Upper lobe of left lung (tissue), 6 donors: ENCODE measurements at regions not wholly inside any gene's neighbourhood (a gene's known extent, or its start where the extent isn't known, plus 50 kb on each side); places are given as distances from the start of the nearest gene placed in this dataset.

ENCODE experiments used
- ATAC-seq, 2 donors: fragments of 200-7000 bp; cut with Tn5 transposase; one replicate each; pipeline ENCODE4 v1.9.1; 2022; ENCODE audit warnings: mild to moderate bottlenecking in 2 of 2, moderate library complexity in 2 of 2; ENCODE audit not compliant: low FRiP score in 2 of 2
- DNase-seq, 2 donors: peaks; one replicate each; pipeline ENCODE4 v3.0.0-alpha.2; 2019 to 2020
- H3K27ac ChIP-seq, 4 donors: fragments of 200-600 bp; sonication (generic); one replicate each; pipeline ENCODE4 v1.5.1; 2016 to 2019
- H3K27me3 ChIP-seq, 4 donors: fragments of 200-600 bp; sonication (generic); one replicate each; pipeline ENCODE4 v1.5.1; 2017 to 2019
- H3K36me3 ChIP-seq, 4 donors: fragments of 200-600 bp; sonication (generic); one replicate each; pipeline ENCODE4 v1.5.1; 2016 to 2019
- H3K4me1 ChIP-seq, 4 donors: fragments of 200-600 bp; sonication (generic); one replicate each; pipeline ENCODE4 v1.5.1; 2018 to 2019
- H3K4me3 ChIP-seq, 4 donors: fragments of 200-600 bp; sonication (generic); one replicate each; pipeline ENCODE4 v1.5.1; 2017 to 2019; ENCODE audit warnings: mild to moderate bottlenecking in 2 of 4, moderate library complexity in 1 of 4
- H3K9me3 ChIP-seq, 4 donors: fragments of 200-600 bp; sonication (generic); one replicate each; pipeline ENCODE4 v1.5.1; 2018 to 2019
- CTCF ChIP-seq, 6 experiments: fragments of 450-650 bp in 4 of 6; fragments of 200-600 bp in 2 of 6; sonication (generic) in 2 of 6; IDR thresholded peaks; one replicate each; pipeline ENCODE4 v1.5.1; 2016 to 2019; ENCODE audit warnings: antibody characterized with exemption in 6 of 6
- EP300 ChIP-seq, 4 donors: sonication (generic); formaldehyde crosslinking; IDR thresholded peaks; one replicate each; pipeline ENCODE4 v1.5.1; 2017; ENCODE audit warnings: antibody characterized with exemption in 4 of 4, control low read depth in 2 of 4
- POLR2A ChIP-seq, 4 donors: fragments of 450-650 bp; IDR thresholded peaks; one replicate each; pipeline ENCODE4 v1.5.1; 2016 to 2017; ENCODE audit warnings: antibody characterized with exemption in 4 of 4, mild to moderate bottlenecking in 2 of 4
- POLR2AphosphoS5 ChIP-seq, 2 donors: sonication (generic); formaldehyde crosslinking; IDR thresholded peaks; one replicate each; pipeline ENCODE4 v1.5.1; 2017; ENCODE audit warnings: antibody characterized with exemption in 2 of 2
- WGBS, 2 donors: methylation state at CpG; one replicate each; pipeline ENCODE4 v1.1.5; 2017 to 2018; 5-methylcytosine and 5-hydroxymethylcytosine counted together
- donor health status: DM: no; HTN: no; CAD: no; lungs with moderate emphysema.
- donor health status: DM: no; HTN: yes; CAD: no; lungs with severe emphysema.

- no peaks in the 10 kb centered on the region for H3K36me3 ChIP-seq
- peak in 1 of 2 donors; percentile 44 for ATAC-seq
- DNase-seq, result no peak
- no peaks in the 10 kb centered on the region for H3K9me3 ChIP-seq
- WGBS, 2 donors, result 50 to 56% methylated on average over 7 to 10 of the region's 11 CpGs
- H3K4me3 ChIP-seq, result no peak overlapping the region
- no peak for TF ChIP-seq POLR2AphosphoS5 (IDR thresholded peaks at IDR 0.05)
- TF ChIP-seq CTCF (IDR thresholded peaks at IDR 0.05), result no peak
- TF ChIP-seq POLR2A (IDR thresholded peaks at IDR 0.05), result no peak
- TF ChIP-seq EP300 (IDR thresholded peaks at IDR 0.05), result no peak
- no peaks in the 10 kb centered on the region for H3K27me3 ChIP-seq
- H3K27ac ChIP-seq, result peak overlapping the region in 1 of 4 donors; percentile 2
- peaks cover 17 to 21% (median 18%) of the 10 kb centered on the region in 4 donors for H3K4me1 ChIP-seq
These were observed 84.5 kb upstream of the SLC1A4 start for GRCh38 chr2:64904413-64905329.

GRCh38 chr2:64905338-64906024, 83.7 kb upstream of the SLC1A4 start:
- DNase-seq (peak in 1 of 2 donors; percentile 67), ATAC-seq (peak; percentile 39 to 43)
- WGBS, 2 donors, result 64 to 65% methylated on average over 8 of the region's 8 CpGs
- peaks cover 17 to 21% (median 18%) of the 10 kb centered on the region in 4 donors for H3K4me1 ChIP-seq
- TF ChIP-seq CTCF (IDR thresholded peaks at IDR 0.05), result no peak
- no peak for TF ChIP-seq EP300 (IDR thresholded peaks at IDR 0.05)
- TF ChIP-seq POLR2A (IDR thresholded peaks at IDR 0.05), result no peak
- TF ChIP-seq POLR2AphosphoS5 (IDR thresholded peaks at IDR 0.05), result no peak
- H3K4me3 ChIP-seq, result no peak overlapping the region
- H3K27me3 ChIP-seq, result no peaks in the 10 kb centered on the region
- no peak overlapping the region for H3K27ac ChIP-seq
- no peaks in the 10 kb centered on the region for H3K36me3 ChIP-seq
- H3K9me3 ChIP-seq, result no peaks in the 10 kb centered on the region

GRCh38 chr2:64906853-64907536, 82.2 kb upstream of the SLC1A4 start:
- Histone ChIP-seq H3K36me3 (no peaks in the 10 kb centered on the region), H3K9me3 (no peaks in the 10 kb centered on the region), H3K27me3 (no peaks in the 10 kb centered on the region), H3K4me3 (no peak overlapping the region), H3K4me1 (peaks cover 17 to 21% (median 18%) of the 10 kb centered on the region in 4 donors), H3K27ac (no peak overlapping the region)
- ATAC-seq (no peak), DNase-seq (no peak)
- 86 to 87% methylated on average over 6 of the region's 6 CpGs for WGBS, 2 donors
- TF ChIP-seq EP300 (IDR thresholded peaks at IDR 0.05), result no peak
- no peak for TF ChIP-seq POLR2AphosphoS5 (IDR thresholded peaks at IDR 0.05)
- TF ChIP-seq POLR2A (IDR thresholded peaks at IDR 0.05), result no peak
- TF ChIP-seq CTCF (IDR thresholded peaks at IDR 0.05), result no peak

- 87 to 94% methylated on average over 2 of the region's 2 CpGs for WGBS, 2 donors
- peaks cover 17 to 21% (median 18%) of the 10 kb centered on the region in 4 donors for H3K4me1 ChIP-seq
- H3K36me3 ChIP-seq, result no peaks in the 10 kb centered on the region
- H3K27ac ChIP-seq, result no peak overlapping the region
- no peak for TF ChIP-seq EP300 (IDR thresholded peaks at IDR 0.05)
- no peak for TF ChIP-seq CTCF (IDR thresholded peaks at IDR 0.05)
- TF ChIP-seq POLR2A (IDR thresholded peaks at IDR 0.05), result no peak
- no peak for TF ChIP-seq POLR2AphosphoS5 (IDR thresholded peaks at IDR 0.05)
- no peaks in the 10 kb centered on the region for H3K9me3 ChIP-seq
- no peak for DNase-seq
- no peaks in the 10 kb centered on the region for H3K27me3 ChIP-seq
- no peak overlapping the region for H3K4me3 ChIP-seq
- no peak for ATAC-seq
These were observed 80.8 kb upstream of the SLC1A4 start for GRCh38 chr2:64908406-64908805.
